ENCODE measurements at regions not wholly inside any gene's neighbourhood (a gene's known extent, or its start where the extent isn't known, plus 50 kb on each side); places are given as distances from the start of the nearest gene placed in this dataset.

DNA sequence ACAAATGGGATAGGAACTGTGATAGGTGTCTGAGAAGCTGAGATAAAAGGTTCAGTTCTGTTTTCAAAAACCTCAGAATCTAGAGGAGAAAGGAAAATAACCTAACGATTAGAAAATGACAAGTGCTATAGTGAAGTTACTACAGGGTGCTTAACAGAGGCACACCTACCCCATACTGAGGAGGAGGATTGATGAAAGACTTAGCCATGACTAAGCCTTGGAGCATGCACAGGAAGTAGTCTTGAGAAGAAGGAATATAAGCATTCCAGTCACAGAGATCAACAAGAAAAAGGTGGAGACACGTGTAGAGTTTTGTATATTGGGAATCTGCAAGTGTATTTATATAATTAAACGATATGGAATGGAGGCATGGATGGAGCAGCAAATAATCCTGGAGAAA is 1225.5 kb upstream of the CELF2 start:
- H3K27me3 ChIP-seq: no peaks in the 10 kb centered on the region

DNA sequence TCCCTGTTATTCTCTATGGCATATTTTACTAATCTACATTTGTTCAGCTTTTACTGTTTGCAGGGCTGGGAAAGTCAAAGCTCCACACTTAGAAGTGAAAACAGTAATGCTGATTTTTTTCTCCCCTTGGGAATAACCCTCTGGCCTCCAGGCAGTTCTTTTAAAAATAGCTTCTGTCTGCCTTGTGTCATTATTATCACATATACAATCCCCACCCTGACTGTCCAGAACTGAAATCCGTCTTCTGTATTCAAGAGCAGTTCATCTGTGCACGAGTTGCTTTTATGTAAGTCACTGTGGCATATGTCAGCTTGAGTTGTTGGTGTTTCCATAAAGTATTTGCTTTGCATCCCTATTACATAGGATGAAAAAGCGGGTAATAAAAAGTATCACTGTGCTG is 1221.1 kb upstream of the CELF2 start:
- Histone ChIP-seq H3K27me3 (no peaks in the 10 kb centered on the region), H3K9me3 (no peaks in the 10 kb centered on the region), H3K4me3 (no peak overlapping the region), H3K27ac (no peak overlapping the region), H3K36me3 (no peaks in the 10 kb centered on the region), H3K4me1 (no peaks in the 10 kb centered on the region)
- TF ChIP-seq, protein P1, sequence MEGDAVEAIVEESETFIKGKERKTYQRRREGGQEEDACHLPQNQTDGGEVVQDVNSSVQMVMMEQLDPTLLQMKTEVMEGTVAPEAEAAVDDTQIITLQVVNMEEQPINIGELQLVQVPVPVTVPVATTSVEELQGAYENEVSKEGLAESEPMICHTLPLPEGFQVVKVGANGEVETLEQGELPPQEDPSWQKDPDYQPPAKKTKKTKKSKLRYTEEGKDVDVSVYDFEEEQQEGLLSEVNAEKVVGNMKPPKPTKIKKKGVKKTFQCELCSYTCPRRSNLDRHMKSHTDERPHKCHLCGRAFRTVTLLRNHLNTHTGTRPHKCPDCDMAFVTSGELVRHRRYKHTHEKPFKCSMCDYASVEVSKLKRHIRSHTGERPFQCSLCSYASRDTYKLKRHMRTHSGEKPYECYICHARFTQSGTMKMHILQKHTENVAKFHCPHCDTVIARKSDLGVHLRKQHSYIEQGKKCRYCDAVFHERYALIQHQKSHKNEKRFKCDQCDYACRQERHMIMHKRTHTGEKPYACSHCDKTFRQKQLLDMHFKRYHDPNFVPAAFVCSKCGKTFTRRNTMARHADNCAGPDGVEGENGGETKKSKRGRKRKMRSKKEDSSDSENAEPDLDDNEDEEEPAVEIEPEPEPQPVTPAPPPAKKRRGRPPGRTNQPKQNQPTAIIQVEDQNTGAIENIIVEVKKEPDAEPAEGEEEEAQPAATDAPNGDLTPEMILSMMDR (IDR thresholded peaks at IDR 0.05): no peak
- TF ChIP-seq POLR2A (IDR thresholded peaks at IDR 0.05): no peak
- DNase-seq: no peak

More for the DNA sequence above, 1225.5 kb upstream of the CELF2 start:
- TF ChIP-seq, protein P1 (IDR thresholded peaks at IDR 0.05): no peak
- no peak for TF ChIP-seq POLR2A (IDR thresholded peaks at IDR 0.05)
- DNase-seq: no peak
- Histone ChIP-seq H3K36me3 (no peaks in the 10 kb centered on the region), H3K9me3 (no peaks in the 10 kb centered on the region), H3K27ac (no peak overlapping the region), H3K4me1 (no peaks in the 10 kb centered on the region), H3K4me3 (no peak overlapping the region)

DNA sequence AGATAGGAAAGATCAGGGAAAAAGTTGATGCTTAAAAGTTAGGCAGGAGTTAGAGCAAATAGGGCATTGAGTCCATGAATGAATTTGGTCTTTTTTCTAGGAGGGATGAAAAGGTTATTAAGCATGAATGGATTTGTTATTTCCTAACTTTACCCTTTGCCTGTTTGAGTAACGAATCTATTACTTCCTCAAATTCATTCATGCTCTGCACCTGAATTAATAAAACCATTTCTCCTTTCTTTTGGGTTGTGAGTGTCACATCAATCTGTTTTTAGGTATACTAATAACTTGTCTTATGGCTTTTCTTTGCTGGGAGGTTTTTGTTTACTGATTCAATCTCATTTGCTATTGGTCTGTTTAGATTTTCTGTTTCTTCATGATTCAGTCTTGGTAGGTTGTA is 1217.7 kb upstream of the CELF2 start:
- TF ChIP-seq POLR2A (IDR thresholded peaks at IDR 0.05): no peak
- TF ChIP-seq, protein P1 (IDR thresholded peaks at IDR 0.05): no peak
- no peaks in the 10 kb centered on the region for H3K27me3 ChIP-seq
- no peak overlapping the region for H3K27ac ChIP-seq
- DNase-seq: no peak
- H3K4me1 ChIP-seq: no peaks in the 10 kb centered on the region
- H3K9me3 ChIP-seq: no peaks in the 10 kb centered on the region
- no peaks in the 10 kb centered on the region for H3K36me3 ChIP-seq
- no peak overlapping the region for H3K4me3 ChIP-seq

DNA sequence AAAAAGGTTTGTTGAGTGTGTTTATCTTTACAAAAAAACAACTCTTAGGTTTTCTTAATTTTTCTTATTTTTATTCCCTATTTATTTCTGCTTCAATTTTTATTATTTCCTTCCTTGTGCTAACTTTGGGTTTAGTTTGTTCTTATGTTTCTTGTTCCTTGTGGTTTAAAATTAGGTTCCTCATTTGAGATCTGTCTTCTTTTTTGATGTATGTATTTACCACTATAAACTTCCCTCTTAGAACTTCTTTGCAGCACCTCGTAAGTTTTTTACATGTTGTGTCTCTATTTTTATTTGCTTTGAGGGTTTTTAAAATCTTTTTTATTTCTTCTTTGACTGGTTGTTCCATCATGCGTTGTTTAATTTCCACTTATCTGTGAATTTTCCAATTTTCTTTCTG is 1217.1 kb upstream of the CELF2 start:
- Histone ChIP-seq H3K27me3 (no peaks in the 10 kb centered on the region), H3K4me3 (no peak overlapping the region), H3K36me3 (no peaks in the 10 kb centered on the region), H3K4me1 (no peaks in the 10 kb centered on the region), H3K9me3 (no peaks in the 10 kb centered on the region), H3K27ac (no peak overlapping the region)
- no peak for DNase-seq
- TF ChIP-seq POLR2A (IDR thresholded peaks at IDR 0.05): no peak
- TF ChIP-seq, protein P1 (IDR thresholded peaks at IDR 0.05): no peak

DNA sequence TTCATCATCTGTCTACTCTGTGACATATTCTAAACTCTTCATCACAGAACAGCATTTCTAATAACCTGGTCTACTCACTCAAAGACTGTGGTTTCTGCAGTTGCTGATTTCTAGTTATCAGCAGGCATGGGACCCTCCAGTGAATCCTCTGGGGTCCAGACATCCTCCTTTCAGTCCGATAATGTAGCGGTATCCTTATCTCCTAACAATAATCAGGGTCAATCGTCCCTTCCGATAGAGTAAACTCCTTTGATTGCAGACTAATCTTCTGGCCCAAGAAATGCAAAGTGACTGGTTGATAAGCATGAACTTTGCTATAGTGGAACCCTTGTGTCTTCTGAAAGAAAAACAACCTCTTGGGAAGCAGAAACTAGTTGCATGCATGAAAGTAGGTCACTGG is 1209.8 kb upstream of the CELF2 start:
- H3K27ac ChIP-seq: no peak overlapping the region
- TF ChIP-seq, protein P1 (IDR thresholded peaks at IDR 0.05): no peak
- DNase-seq: no peak
- H3K4me3 ChIP-seq: no peak overlapping the region
- no peaks in the 10 kb centered on the region for H3K27me3 ChIP-seq
- H3K36me3 ChIP-seq: no peaks in the 10 kb centered on the region
- H3K9me3 ChIP-seq: no peaks in the 10 kb centered on the region
- no peaks in the 10 kb centered on the region for H3K4me1 ChIP-seq

DNA sequence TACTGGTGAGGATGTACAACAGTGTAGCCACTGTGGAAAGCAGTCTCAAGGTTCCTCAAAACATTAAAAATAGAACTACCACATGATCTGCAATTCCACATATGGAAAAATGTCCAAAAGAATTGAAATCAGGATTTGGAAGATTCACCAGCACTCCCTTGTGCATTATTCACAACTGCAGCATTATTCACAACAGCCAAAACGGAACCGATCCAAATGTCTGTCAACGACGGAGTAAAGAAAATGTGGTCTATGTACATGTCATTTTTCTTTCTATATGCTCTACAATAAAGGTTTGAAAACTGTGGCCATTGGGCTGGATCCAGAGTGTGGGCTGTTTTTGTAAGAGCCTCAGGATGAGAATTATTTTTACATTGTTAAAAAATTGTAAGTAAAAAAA is 1206.1 kb upstream of the CELF2 start:
- no peak for DNase-seq
- Histone ChIP-seq H3K4me3 (no peak overlapping the region), H3K27ac (no peak overlapping the region), H3K27me3 (no peaks in the 10 kb centered on the region), H3K36me3 (no peaks in the 10 kb centered on the region), H3K4me1 (no peaks in the 10 kb centered on the region), H3K9me3 (peaks cover 0 to 3% (median 0%) of the 10 kb centered on the region in 4 donors)
- TF ChIP-seq, protein P1 (IDR thresholded peaks at IDR 0.05): no peak
- TF ChIP-seq POLR2A (IDR thresholded peaks at IDR 0.05): no peak
